ENCODE measurements at regions not wholly inside any gene's neighbourhood (a gene's known extent, or its start where the extent isn't known, plus 50 kb on each side); places are given as distances from the start of the nearest gene placed in this dataset.

DNA sequence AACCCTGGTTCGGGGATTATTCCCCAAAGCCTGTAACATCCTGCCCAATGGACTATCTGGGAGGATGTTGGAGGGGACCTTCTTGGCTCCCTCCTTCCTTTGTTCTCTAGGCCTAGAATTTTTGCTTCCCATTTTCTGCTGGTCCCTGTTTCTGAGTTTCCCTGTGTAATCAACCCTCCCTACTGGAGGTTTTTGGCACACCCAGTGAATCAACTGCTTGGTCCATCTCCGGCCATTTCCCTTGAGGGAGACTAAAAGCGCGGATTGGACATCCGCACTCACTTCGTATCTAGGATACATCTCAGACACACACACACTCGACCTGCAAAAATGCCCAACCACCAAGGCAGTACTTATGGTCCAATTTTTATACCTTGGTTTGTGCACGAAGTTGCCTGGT, 108.2 kb upstream of the MAGEE2 start:
- TF ChIP-seq HDGF (IDR thresholded peaks at IDR 0.05; ENCODE audit: borderline replicate concordance) (no peak), ZNF384 (IDR thresholded peaks at IDR 0.05) (no peak)
